ENCODE measurements at regions not wholly inside any gene's neighbourhood (a gene's known extent, or its start where the extent isn't known, plus 50 kb on each side); places are given as distances from the start of the nearest gene placed in this dataset.
"Not testable (repeated sequence)": the region's sequence is repeated elsewhere in the genome, so short reads cannot be mapped to it uniquely, and the experiment has no call there.

DNA sequence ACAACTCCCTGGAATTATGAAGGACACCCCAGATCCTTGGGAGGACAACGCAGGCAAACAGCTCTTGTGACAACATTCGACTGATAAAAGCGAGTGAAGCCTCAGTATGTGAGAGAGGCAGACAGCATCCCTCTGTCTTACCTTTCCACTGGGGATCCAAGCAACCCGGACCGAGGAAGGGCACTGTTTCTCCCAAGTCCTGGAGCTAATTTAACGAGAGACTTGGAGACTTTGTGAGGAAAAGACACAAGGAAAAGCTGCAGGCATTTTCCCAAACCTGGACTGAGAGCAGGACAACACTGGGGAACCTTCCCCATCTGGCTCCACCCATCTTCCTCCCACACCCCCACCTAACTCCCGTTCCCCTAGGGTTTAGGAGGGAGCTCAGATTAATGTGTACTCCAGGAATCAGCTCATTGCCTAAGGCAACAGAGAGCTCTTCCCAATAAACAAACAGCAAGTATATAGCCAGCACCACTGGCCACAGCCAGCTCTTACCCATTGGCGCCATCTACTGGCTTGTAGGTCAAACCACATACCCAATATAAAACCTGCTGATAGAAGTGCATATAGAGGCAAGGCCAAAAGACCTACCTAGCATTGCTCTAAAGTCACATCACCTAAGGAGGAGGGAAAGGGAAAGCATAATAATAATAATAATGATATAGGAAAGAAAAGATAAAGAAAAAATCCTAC, 76.7 kb upstream of the NEK3 start:
- H3K9me3 ChIP-seq (ENCODE audit: insufficient read depth, low read depth, low read length); H3K36me3 ChIP-seq (ENCODE audit: insufficient read depth, low read depth, low read length); H3K4me1 ChIP-seq (ENCODE audit: insufficient read depth, low read length); H3K27me3 ChIP-seq (ENCODE audit: insufficient read depth, low read length); H3K27ac ChIP-seq (ENCODE audit: low read length): not testable (repeated sequence)
- Histone ChIP-seq H3K9ac (ENCODE audit: low read depth, low read length) (peak overlapping the region; percentile 35; the same call in 1 of the 2 replicates), H3K4me3 (ENCODE audit: low read length) (peak overlapping the region; percentile 41; the same call in 1 of the 2 replicates)

DNA sequence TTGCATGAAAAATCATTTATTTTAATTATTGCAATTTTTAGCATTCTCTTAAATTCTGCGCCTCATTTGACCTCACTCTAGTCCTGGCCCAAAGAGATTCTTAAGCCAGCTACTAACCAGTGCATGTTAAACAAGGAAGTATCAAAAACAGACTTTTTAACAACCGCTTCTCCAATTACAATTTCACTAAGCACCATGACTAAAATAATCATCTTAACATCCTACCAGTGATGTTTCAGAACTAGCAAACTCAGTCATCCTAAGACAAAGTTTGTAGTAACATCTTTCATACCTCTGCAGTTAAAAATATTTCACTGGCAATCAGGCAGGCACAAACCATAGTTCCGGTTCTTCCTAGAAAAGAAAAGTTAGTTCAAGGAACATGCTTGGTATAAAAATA, 75.5 kb upstream of the NEK3 start:
- not testable (repeated sequence) for H3K27me3 ChIP-seq (ENCODE audit: insufficient read depth, low read length); H3K4me1 ChIP-seq (ENCODE audit: insufficient read depth, low read length); H3K27ac ChIP-seq (ENCODE audit: low read length)

DNA sequence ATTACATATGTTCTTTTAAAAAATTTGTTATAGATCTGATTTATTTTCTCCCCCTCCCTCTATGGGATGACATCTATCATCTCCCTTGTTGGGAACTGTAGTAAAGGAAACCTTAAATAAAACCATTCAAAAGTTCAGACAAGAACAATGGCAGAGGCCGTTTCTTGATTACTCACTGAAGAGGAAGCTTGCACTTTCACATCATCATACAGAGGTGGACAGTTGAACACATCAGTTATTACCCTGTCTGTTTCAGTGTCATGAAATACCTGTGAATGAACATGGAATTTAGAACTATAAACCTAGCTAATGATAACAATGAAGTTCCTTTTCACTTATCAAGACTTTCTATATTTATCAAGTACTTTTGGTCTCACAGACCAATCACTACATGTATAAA, 63.7 kb upstream of the NEK3 start:
- not testable (repeated sequence) for H3K9ac ChIP-seq (ENCODE audit: low read depth, low read length); H3K4me3 ChIP-seq (ENCODE audit: low read length); H3K36me3 ChIP-seq (ENCODE audit: insufficient read depth, low read depth, low read length)

More for the DNA sequence above, 75.5 kb upstream of the NEK3 start:
- not testable (repeated sequence) for H3K4me3 ChIP-seq (ENCODE audit: low read length); H3K9me3 ChIP-seq (ENCODE audit: insufficient read depth, low read depth, low read length); H3K9ac ChIP-seq (ENCODE audit: low read depth, low read length); H3K36me3 ChIP-seq (ENCODE audit: insufficient read depth, low read depth, low read length)

DNA sequence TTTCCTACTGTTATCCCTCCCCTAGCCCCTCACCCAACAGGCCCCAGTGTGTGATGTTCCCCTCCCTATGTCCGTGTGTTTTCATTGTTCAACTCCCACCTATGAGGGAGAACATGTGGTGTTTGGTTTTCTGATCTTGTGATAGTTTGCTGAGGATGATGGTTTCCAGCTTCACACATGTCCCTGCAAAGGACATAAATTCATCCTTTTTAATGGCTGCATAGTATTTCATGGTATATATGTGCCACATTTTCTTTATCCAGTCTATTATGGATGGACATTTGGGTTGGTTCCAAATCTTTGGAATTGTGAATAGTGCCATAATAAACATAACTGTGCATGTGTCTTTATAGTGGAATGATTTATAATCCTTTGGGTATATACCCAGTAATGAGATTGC, 54.5 kb upstream of the NEK3 start:
- not testable (repeated sequence) for H3K4me1 ChIP-seq (ENCODE audit: insufficient read depth, low read length); H3K9ac ChIP-seq (ENCODE audit: low read depth, low read length); H3K27ac ChIP-seq (ENCODE audit: low read length); H3K9me3 ChIP-seq (ENCODE audit: insufficient read depth, low read depth, low read length); H3K27me3 ChIP-seq (ENCODE audit: insufficient read depth, low read length); H3K36me3 ChIP-seq (ENCODE audit: insufficient read depth, low read depth, low read length); H3K4me3 ChIP-seq (ENCODE audit: low read length)

More for the DNA sequence above, 63.7 kb upstream of the NEK3 start:
- H3K9me3 ChIP-seq (ENCODE audit: insufficient read depth, low read depth, low read length); H3K4me1 ChIP-seq (ENCODE audit: insufficient read depth, low read length); H3K27me3 ChIP-seq (ENCODE audit: insufficient read depth, low read length); H3K27ac ChIP-seq (ENCODE audit: low read length): not testable (repeated sequence)

DNA sequence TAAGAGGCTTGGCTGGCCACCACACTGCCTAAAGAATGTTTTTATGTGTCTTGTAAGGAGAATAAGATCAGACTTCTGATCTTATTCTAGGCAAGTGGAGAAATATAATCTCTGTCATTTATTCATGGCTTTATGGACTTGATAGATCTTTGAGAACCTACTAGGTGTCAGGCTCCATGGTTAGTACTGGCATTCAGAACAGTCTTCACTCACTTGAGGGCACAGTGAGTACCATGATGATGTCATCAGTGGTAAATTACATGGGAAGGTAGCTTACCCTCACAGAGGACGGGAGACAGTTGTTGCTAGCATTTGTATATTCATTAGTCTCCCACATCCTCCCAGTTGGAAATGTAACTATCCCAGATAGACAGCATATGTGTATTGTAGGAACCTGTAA, 53.5 kb upstream of the NEK3 start:
- H3K9me3 ChIP-seq (ENCODE audit: insufficient read depth, low read depth, low read length); H3K36me3 ChIP-seq (ENCODE audit: insufficient read depth, low read depth, low read length); H3K27ac ChIP-seq (ENCODE audit: low read length); H3K27me3 ChIP-seq (ENCODE audit: insufficient read depth, low read length); H3K4me3 ChIP-seq (ENCODE audit: low read length); H3K4me1 ChIP-seq (ENCODE audit: insufficient read depth, low read length); H3K9ac ChIP-seq (ENCODE audit: low read depth, low read length): not testable (repeated sequence)

GRCh38 chr13:52211416-52211776, 52.0 kb upstream of the NEK3 start:
- not testable (repeated sequence) for H3K36me3 ChIP-seq (ENCODE audit: insufficient read depth, low read depth, low read length); H3K27me3 ChIP-seq (ENCODE audit: insufficient read depth, low read length); H3K27ac ChIP-seq (ENCODE audit: low read length); H3K9ac ChIP-seq (ENCODE audit: low read depth, low read length); H3K4me1 ChIP-seq (ENCODE audit: insufficient read depth, low read length); H3K4me3 ChIP-seq (ENCODE audit: low read length); H3K9me3 ChIP-seq (ENCODE audit: insufficient read depth, low read depth, low read length)

GRCh38 chr13:52210564-52211415, 51.4 kb upstream of the NEK3 start:
- H3K9ac ChIP-seq (ENCODE audit: low read depth, low read length); H3K9me3 ChIP-seq (ENCODE audit: insufficient read depth, low read depth, low read length); H3K27me3 ChIP-seq (ENCODE audit: insufficient read depth, low read length); H3K4me3 ChIP-seq (ENCODE audit: low read length); H3K27ac ChIP-seq (ENCODE audit: low read length); H3K4me1 ChIP-seq (ENCODE audit: insufficient read depth, low read length); H3K36me3 ChIP-seq (ENCODE audit: insufficient read depth, low read depth, low read length): not testable (repeated sequence)

All from iPS-20b (cell line).